ENCODE measurements at regions not wholly inside any gene's neighbourhood (a gene's known extent, or its start where the extent isn't known, plus 50 kb on each side); places are given as distances from the start of the nearest gene placed in this dataset.
"Not testable (repeated sequence)": the region's sequence is repeated elsewhere in the genome, so short reads cannot be mapped to it uniquely, and the experiment has no call there.

DNA sequence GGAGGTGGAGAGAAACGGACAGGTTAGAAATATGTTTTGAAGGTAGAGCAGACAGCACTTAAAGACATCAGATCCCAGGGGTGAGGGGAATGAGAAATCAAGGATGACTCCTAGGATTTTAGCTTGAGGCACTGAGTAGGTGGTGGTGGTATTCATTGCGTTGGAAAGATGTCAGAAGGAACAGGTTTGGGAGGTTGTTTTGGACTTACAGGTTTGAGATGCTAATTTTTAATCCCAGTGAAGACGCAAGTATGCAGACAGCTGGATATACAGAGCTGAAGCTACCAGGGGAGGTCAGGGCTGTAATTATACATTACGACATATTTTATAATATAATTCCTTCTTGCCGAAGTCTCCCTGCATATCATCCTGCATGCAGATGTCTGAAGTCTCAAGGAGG, 433.3 kb downstream of the XYLT1 start:
- no peak for DNase-seq (ENCODE audit: low read depth, low spot score)
- no peak overlapping the region for H3K9ac ChIP-seq (ENCODE audit: insufficient read length, low read depth)
- TF ChIP-seq YY1 (IDR thresholded peaks at IDR 0.05; ENCODE audit: insufficient read depth, insufficient read length) (no peak), ZNF274 (IDR thresholded peaks at IDR 0.05; ENCODE audit: low read depth, low read length) (no peak), SUZ12 (IDR thresholded peaks at IDR 0.05; ENCODE audit: extremely low read depth, insufficient read depth, insufficient read length) (no peak)
- peaks cover 8% of the 10 kb centered on the region; the same call in 1 of the 2 replicates for H3K9me3 ChIP-seq (ENCODE audit: insufficient read depth, low read length)
- no peaks in the 10 kb centered on the region for H3K4me1 ChIP-seq (ENCODE audit: insufficient read depth, insufficient read length)
- no peaks in the 10 kb centered on the region for H3K27me3 ChIP-seq (ENCODE audit: insufficient read depth, insufficient read length)
- H3K4me3 ChIP-seq (ENCODE audit: insufficient read length, low read depth): no peak overlapping the region
- no peaks in the 10 kb centered on the region for H3K36me3 ChIP-seq (ENCODE audit: insufficient read depth, insufficient read length, low read length)

DNA sequence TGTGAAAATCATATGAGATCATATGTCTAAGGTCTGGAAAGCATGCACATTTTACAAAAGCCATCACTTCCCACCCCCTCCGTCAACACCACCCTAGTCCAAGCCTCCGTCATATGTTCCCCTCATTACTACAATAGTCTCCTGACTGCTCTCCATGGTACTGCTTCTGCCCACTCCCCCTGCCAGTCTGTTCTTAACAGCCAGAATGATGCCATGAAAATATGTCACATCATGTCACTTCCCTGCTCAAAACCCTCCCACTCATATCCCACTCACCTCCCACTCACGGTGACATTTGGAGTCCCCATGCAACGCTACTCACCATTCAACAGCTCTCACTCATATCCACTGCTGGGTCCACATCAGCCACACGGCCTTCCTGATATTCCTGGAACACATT, 432.3 kb downstream of the XYLT1 start:
- Histone ChIP-seq H3K9ac (ENCODE audit: insufficient read length, low read depth) (no peak overlapping the region), H3K9me3 (ENCODE audit: insufficient read depth, low read length) (peaks cover 8% of the 10 kb centered on the region; the same call in 1 of the 2 replicates), H3K27me3 (ENCODE audit: insufficient read depth, insufficient read length) (no peaks in the 10 kb centered on the region), H3K36me3 (ENCODE audit: insufficient read depth, insufficient read length, low read length) (no peaks in the 10 kb centered on the region), H3K4me3 (ENCODE audit: insufficient read length, low read depth) (no peak overlapping the region), H3K4me1 (ENCODE audit: insufficient read depth, insufficient read length) (no peaks in the 10 kb centered on the region)
- TF ChIP-seq YY1 (IDR thresholded peaks at IDR 0.05; ENCODE audit: insufficient read depth, insufficient read length): no peak
- TF ChIP-seq SUZ12 (IDR thresholded peaks at IDR 0.05; ENCODE audit: extremely low read depth, insufficient read depth, insufficient read length): no peak
- no peak for TF ChIP-seq ZNF274 (IDR thresholded peaks at IDR 0.05; ENCODE audit: low read depth, low read length)
- no peak for DNase-seq (ENCODE audit: low read depth, low spot score)

GRCh38 chr16:17049109-17049508, 421.7 kb downstream of the XYLT1 start:
- H3K4me1 ChIP-seq (ENCODE audit: insufficient read depth, insufficient read length); H3K36me3 ChIP-seq (ENCODE audit: insufficient read depth, insufficient read length, low read length); H3K4me3 ChIP-seq (ENCODE audit: insufficient read length, low read depth); H3K9me3 ChIP-seq (ENCODE audit: insufficient read depth, low read length); H3K27me3 ChIP-seq (ENCODE audit: insufficient read depth, insufficient read length); DNase-seq (ENCODE audit: low read depth, low spot score); H3K9ac ChIP-seq (ENCODE audit: insufficient read length, low read depth): not testable (repeated sequence)

DNA sequence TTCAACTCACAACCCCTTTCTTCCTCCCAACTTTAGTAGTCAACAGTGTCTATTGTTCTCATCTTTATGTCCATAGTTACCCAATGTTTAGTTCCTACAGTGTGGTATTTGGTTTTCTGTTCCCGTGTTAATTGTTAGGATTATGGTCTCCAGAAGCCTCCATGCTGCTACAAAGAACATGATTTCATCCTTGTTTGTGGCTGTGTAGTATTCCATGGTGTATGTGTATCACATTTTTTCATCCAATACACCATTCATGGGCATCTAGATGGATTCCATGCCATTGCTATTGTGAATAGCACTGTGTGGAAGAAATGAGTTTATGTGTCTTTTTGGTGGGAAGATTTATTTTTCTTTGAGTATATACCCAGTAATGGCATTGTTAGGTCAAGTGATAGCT, 420.3 kb downstream of the XYLT1 start:
- Histone ChIP-seq H3K9ac (ENCODE audit: insufficient read length, low read depth) (no peak overlapping the region), H3K9me3 (ENCODE audit: insufficient read depth, low read length) (peaks cover 6% of the 10 kb centered on the region; the same call in 1 of the 2 replicates), H3K27me3 (ENCODE audit: insufficient read depth, insufficient read length) (no peaks in the 10 kb centered on the region), H3K36me3 (ENCODE audit: insufficient read depth, insufficient read length, low read length) (no peaks in the 10 kb centered on the region), H3K4me3 (ENCODE audit: insufficient read length, low read depth) (no peak overlapping the region), H3K4me1 (ENCODE audit: insufficient read depth, insufficient read length) (peaks cover 4% of the 10 kb centered on the region)
- no peak for TF ChIP-seq YY1 (IDR thresholded peaks at IDR 0.05; ENCODE audit: insufficient read depth, insufficient read length)
- no peak for TF ChIP-seq SUZ12 (IDR thresholded peaks at IDR 0.05; ENCODE audit: extremely low read depth, insufficient read depth, insufficient read length)
- TF ChIP-seq ZNF274 (IDR thresholded peaks at IDR 0.05; ENCODE audit: low read depth, low read length): no peak
- DNase-seq (ENCODE audit: low read depth, low spot score): no peak
